ENCODE measurements at regions not wholly inside any gene's neighbourhood (a gene's known extent, or its start where the extent isn't known, plus 50 kb on each side); places are given as distances from the start of the nearest gene placed in this dataset.

DNA sequence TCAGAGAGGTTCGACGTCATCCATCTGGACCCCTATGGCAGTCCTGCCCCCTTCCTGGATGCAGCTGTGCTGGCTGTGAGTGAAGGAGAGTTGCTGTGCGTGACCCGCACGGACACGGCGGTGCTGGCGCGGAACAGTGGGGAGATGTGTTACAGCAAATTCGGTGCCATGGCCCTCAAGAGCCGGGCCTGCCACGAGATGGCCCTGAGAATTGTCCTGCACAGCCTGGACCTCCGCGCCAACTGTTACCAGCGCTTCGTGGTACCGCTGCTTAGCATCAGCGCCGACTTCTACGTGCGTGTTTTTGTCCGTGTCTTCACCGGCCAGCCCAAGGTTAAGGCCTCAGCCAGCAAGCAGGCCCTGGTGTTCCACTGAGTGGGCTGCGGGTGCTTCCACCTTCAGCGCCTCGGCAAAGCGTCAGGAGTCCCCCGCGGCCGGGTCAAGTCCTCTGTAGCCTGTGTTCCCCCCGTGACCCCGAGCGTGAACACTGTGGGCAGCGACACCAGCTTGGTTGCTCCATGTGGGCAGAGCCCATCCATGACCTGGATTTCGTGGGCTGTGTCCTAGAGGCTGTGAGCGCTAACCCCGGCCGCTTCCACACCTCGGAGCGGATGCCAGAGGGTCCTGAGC lies 186.7 kb upstream of the SLITRK2 start:
- DNase-seq (ENCODE audit: low read depth in 2 of 3, low spot score in 1 of 3) = no peak

DNA sequence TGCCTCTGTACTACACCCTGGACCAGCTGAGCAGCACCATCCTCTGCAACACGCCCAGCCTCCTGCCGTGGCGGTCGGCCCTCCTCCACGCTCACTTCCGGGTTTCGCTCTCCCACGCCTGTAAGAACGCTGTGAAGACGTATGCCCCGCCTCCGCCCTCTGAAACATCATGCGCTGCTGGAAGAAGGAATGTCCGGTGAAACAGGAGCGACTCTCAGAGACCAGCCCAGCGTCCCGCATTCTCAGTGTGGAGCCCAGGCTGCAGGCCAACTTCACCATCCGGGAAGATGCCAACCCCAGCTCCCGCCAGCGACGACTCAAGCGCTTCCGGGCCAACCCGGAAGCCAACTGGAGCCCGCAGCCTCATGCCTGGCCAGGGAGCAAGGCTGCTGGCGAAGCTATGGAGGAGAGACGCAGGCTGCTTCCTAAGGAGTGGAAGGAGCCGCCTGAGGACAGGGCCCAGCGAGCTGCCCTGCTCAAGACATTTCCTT lies 186.1 kb upstream of the SLITRK2 start:
- DNase-seq (ENCODE audit: low read depth in 2 of 3, low spot score in 1 of 3) = no peak

DNA sequence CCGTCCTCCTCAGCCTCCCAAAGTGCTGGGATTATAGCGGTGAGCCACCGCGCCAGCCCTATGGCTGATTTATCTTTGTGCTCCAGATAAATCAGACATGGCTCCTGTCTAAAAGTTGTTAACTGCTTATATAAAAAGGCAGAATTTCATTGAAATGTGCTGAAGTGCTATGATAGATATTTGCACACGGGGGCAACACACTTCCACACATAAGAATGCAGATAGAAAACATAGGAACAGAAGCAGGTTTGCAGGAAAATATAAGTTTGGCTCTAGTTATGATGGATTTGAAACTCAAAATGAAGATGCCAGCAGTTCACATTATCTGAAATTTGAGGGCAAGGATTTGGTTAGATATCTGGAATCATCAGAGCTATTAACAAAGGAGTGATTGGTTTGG lies 163.1 kb upstream of the SLITRK2 start:
- no peak for DNase-seq (ENCODE audit: low read depth in 2 of 3, low spot score in 1 of 3)

DNA sequence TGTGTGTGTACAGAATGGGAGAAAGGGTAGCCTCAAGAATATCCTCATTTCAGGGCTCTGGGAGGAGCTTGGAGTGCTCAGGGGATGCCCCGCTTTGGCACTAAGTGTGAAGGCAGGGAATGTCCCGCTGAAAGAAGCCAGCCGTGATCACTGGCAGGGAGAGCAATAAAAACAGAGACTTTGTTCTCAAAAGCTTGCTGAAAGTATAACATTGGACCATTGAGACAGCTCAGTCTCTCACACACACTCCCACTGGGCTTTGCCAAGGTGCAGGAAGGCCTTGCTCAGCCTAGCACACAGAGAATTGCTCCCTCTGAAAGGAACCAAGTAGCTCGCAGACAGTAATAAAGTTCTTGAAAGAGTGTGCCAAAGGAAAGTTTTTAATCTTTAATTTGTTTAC lies 143.8 kb upstream of the SLITRK2 start:
- DNase-seq (ENCODE audit: low read depth in 2 of 3, low spot score in 1 of 3) = no peak

DNA sequence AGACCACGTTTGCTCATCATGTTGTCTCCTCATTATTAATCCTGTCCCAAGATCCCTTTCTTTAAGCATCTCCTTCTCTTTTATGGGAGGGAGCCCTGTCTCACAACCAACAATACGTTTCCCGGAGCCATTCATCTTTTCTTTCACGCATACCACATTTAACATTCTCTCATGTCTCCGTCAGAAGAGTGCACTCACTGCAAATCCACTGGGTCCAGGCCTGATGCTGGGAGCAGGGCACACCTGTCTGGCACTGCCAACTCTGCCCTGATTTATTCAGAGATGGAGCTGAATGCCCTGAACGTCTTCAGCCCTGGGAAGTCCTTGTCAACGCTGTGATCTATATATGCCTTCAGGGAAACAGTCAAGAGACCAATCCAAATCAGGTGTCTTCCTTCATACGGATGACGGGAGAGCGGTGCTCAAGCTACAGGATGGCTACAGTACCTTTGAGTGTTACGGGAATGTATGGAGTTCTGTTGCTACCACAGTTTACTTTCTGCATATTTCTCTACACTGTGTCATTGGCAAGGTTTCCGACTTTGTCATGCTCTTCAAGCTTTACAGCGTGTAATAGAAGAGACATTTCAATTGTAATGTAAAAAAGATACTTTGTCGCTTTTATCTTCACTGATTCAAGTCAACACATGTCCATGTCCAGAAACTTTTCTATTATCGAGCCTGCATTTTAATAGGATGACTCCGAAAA lies 140.4 kb upstream of the SLITRK2 start:
- no peak for DNase-seq (ENCODE audit: low read depth in 2 of 3, low spot score in 1 of 3)

DNA sequence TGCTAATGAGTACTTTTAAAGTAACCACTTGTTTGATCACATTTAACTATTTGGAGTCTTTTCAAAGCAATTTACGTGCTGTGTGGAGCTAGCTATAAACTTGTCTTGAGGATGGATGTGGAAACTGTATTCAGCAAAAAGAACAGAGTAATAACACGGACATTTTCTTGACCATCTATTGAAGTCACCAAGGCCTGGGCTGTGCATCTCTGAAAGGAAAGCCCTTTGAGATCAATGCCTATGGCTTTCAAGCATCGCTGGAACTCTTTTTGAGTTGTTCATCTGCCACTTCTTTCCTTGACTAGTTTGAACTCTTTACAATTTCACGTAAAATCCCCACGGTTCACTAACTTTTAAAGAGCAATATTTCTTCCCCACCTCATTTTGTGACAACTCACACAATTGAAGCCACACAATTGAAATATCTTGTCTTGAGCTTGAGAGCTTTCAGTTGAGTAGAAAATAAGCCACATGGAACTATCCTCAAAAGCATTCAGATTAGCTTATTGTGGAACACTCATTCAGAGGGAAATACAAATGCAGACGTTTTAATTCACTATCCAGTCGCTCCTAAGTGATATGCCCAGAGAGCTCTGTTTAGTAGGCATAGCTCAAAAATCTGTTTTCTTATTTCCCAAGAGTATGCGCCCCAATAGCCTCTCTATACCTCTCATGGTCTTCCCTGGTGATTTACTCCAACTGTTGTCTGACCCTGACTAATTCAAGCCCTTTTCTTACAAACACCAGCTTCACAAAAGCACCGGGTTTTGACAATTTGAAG lies 134.9 kb upstream of the SLITRK2 start:
- no peak for DNase-seq (ENCODE audit: low read depth in 2 of 3, low spot score in 1 of 3)

DNA sequence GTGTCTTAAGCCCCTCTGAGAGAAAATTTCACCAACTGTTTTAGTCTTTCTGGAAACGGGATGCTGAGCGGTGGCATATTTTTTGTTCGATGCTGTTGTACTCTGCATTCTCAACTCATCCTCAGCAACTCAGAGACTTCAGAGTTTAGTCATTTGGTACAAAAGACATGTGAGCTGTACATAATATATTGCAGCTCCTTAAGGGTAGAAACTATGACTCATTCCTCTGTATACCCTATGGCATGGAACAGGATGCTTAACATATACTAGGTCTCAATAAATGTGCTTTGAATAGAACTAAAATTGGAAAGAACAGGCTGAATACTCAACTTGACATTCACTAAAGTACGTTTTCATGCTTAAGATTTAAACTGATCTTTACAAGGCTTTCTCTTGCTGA lies 130.5 kb upstream of the SLITRK2 start:
- no peak for DNase-seq (ENCODE audit: low read depth in 2 of 3, low spot score in 1 of 3)

DNA sequence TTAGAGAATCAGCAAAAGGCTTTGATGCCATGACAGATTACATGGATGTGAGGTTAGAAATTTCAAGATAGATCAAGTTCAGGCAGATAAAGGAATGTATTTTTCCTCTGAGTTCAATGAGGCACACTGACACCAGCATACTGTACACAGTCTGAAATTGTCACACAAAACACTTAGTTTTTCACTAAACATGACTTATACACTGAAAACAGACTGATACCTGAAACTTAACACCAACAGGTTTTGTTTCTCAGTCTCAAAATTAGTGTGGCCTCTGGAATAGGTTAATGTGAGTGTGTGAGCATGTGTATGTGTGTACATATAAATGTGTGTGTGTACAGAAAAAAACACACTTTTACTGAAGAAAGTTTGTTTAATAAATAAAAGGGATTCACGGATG lies 129.9 kb upstream of the SLITRK2 start:
- no peak for DNase-seq (ENCODE audit: low read depth in 2 of 3, low spot score in 1 of 3)

DNA sequence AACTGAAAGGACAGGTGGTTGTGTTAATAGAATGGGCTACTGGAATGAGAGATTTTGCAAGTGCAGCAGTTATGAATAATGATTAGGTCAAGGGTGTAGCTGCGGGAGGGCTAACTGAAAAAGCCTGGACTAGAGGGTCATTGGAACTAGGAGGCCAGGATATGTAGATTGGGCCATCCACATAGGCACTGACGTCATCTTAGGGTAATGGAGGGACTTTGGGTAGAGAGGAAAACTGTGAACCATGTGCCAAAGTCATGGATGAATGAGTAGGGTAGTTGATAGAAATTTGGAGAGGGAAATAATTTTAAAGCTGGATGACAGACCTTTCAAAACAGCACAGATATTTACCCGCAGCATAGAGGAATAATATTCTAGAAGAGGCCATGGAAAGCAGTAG lies 123.6 kb upstream of the SLITRK2 start:
- DNase-seq (ENCODE audit: low read depth in 2 of 3, low spot score in 1 of 3) = no peak

DNA sequence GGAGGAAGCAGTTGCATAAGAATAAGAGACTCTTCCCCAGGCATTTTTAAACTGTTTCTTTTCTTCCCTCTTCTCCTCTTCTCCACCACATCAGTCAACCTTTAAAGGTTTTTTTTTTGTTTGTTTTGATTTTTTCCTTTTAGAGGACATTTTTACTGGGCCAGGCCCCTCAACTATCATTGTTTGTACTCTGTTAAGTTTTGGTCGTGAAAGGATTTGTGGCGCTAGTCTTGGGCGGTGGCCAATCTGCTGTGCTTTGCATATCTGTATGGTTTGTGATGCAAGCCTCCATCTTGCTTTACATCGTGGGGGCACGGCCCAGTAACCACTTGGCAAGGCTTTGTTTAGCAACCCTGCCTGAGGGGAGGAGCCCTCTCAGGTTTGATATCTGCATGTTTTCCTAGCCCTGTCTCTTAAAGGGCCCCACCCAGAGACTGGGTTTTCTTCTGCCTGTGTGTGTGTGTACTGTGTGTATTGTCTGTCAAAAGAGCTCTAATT lies 101.9 kb upstream of the SLITRK2 start:
- DNase-seq (ENCODE audit: low read depth in 2 of 3, low spot score in 1 of 3) = no peak

DNA sequence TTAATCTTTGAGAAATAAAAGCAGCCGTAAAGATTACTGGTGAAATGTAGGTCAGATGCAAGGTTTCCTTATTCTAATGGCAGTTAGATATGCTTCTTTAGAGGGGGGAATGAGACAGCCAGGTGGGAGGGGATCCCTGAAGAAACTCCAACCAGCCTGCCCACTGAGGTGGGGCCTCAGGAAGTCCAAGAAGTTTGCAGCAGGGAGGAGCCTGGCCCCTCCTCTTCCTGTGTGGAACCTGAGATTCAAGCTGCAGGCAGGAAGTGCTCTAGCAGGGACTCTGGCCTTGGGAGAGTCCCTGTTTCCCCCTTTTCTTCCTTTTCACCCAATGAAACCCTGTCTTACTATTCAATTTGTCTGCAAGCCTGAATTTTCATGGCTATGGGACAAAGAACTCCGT lies 101.4 kb upstream of the SLITRK2 start:
- no peak for DNase-seq (ENCODE audit: low read depth in 2 of 3, low spot score in 1 of 3)

DNA sequence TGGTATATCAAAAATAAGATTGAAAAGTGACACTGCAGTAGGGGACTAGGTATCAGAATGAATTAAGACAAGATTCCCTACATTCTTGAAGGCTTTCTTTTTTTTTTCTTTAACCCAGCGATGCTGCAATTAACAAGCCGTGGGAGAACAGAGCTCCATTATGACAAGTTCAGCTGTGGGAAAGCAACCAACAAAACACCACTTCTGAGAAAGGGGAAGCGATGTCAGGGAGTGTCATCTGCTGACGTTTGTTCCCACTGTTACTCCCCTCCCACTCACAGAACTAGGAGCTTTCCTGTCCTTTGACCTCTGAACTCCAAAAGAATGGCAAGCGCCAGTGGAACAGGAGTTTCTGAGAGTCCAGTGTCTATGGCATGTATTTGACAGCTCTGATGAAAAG lies 90.2 kb upstream of the SLITRK2 start:
- DNase-seq (ENCODE audit: low read depth in 2 of 3, low spot score in 1 of 3) = no peak

DNA sequence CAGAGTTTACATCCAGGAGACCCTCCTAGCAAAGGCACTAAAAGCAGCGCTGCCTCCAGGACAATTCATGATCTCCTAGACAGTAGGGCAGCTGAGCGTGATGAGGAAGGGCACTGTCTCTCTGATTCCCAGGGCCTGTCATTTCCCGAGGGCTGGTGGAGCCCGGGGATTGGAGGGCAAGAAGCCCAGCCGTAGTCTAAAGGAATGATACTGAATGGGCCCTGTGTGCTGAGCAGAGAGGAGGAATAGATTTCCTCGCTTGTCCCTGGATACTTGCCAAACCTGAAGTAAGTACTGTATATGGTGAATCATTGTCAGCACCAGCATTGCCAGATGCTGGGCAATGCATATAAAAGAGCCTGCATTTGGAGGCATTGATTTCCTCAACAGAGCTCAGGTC lies 88.0 kb upstream of the SLITRK2 start:
- no peak for DNase-seq (ENCODE audit: low read depth in 2 of 3, low spot score in 1 of 3)

DNA sequence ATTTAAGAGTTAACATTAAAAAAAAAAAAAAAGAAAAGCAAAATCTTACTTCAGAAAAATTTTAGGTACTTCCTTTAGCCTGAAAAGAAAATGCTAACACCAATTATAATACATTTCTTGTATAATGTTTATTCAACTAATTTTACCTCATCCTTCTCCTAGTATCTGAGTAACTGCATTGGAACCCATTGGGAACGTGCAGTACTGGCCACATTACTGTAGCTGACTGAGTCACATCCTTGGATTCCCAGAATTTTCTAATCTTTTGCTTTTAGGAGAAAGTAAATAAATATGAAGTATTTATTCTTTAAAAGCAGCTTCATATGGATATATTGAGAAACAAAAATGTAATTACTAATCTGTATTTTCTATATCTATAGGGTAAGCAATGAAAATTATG lies 82.6 kb upstream of the SLITRK2 start:
- DNase-seq (ENCODE audit: low read depth in 2 of 3, low spot score in 1 of 3) = no peak

DNA sequence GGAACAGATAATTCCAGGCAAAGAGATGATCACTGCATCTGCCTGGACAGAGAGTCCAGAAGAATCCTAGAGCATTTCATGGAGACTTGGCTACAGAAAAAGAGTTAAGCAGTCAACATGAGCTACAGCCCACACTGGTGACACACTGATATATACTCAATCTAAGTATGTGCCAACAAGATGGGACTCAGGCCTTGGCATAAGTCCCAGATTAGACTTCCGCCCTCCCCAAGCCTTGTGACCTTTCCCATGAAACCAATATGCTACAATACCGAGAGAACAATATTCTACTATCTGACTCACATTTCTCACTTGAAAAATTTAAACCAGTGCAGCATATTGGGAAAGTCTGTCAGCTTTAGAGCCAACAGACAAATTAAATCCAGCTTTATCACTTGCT lies 65.7 kb upstream of the SLITRK2 start:
- DNase-seq (ENCODE audit: low read depth in 2 of 3, low spot score in 1 of 3) = no peak
